Left renal pelvis (tissue), 4 donors: ENCODE measurements at regions not wholly inside any gene's neighbourhood (a gene's known extent, or its start where the extent isn't known, plus 50 kb on each side); places are given as distances from the start of the nearest gene placed in this dataset.
"Not testable (repeated sequence)": the region's sequence is repeated elsewhere in the genome, so short reads cannot be mapped to it uniquely, and the experiment has no call there.

Source experiments
- DNase-seq, 4 donors: peaks; one replicate each; pipeline ENCODE4 v3.0.0-alpha.2; 2013; ENCODE audit warnings: low read depth in 4 of 4, low spot score in 3 of 4

DNA sequence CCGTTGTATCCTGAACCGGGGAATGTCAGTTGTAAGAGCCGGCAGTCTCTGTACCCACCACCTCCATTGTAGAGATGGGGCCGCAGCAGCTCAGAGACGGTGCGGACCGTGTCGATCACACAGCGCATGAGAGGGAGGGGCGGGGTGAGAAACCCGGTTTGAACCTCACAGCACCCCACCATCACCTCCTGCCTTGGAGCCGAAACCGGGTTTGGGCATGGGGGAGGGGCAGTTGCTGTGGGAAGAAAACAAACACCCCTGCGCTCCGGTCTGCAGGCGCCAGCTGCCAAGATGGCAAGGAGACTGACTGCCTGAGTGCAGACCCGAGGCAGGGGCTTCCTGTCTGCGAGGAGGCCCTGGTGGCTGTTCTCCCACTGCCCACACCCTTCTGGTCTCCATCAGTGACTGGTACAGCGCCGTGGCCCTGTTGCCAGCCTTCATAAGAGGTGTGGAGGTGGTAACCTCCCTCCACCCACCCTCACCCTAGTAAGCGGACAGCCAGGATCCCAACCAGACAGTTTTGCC lies 69.2 kb upstream of the SSBP3 start:
- no peak for DNase-seq

DNA sequence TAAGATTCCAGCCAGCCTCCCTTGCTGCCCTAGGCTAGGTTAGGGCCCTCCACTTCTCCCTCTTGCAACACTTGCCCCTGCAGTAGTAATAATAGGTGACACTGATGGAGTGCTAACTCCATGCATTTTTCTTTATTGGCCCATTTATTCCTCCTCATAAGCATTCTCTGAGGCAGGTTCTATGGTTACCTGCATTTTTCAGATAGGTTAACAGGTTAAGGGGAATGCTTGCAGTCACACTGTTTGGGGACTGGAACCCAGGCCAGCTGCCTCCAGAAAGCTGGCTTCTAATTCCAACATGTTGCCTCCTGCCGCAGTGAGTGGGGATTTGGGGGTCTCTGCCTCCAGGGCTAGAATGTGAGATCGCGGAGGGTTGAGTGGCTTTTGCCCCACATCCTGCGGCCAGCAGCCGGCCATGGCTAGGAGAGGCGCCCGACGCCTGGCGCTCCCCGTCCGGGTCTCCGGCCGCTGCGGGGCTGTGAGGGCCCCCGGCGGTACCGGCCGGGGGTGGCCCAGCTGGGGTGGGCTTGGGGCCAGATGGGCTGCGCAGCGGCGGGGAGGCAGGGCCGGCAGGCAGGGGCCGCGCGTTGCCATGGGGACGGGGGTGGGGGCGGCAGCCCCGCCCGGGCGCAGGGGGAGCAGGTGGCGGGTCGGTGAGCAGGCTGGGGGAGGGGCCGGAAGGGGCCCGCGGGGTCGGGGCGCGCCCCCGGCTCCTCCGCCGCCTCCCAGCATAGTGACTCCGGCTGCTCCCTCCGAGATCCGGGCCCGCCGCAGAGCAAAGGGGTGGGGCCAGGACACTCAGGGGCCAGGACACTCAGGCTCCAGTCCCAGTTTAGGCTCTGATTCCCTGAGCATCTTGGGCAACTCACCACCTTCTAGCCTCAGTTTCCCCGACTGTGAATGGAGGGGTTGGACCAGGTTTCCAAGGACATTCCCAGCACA lies 68.4 kb upstream of the SSBP3 start:
- no peak for DNase-seq

DNA sequence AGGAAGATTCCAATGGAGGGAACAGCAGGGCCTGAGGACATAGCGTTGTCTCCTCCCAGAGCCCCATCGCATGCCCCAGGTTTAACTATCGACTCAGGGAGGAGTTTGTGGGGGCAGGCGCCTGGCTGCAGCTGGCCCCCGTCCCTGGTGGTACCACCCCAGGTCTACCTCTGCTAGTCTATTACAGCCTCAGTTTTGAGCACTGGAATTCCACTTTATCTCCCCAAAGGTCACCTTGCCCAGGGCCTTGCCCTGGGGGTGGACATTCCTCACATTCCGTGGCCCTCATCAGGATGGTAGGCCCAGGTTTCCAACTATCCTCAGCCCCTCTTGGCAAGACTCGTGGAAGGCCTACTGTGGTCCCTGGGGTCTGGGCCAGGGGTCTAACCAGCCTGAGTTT lies 65.4 kb upstream of the SSBP3 start:
- no peak for DNase-seq

DNA sequence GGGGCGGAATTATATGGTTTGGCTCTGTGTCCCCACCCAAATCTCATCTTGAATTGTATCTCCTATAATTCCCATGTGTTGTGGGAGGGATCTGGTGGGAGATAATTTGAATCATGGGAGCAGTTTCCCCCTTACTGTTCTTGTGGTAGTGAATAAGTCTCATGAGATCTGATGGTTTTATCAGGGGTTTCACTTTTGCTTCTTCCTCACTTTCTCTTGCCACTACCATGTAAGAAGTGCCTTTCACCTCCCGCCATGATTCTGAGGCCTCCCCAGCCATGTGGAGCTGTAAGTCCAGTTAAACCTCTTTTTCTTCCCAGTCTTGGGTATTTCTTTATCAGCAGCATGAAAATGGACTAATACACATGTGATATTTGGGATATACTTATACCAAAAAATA lies 63.2 kb upstream of the SSBP3 start:
- DNase-seq, result not testable (repeated sequence)

DNA sequence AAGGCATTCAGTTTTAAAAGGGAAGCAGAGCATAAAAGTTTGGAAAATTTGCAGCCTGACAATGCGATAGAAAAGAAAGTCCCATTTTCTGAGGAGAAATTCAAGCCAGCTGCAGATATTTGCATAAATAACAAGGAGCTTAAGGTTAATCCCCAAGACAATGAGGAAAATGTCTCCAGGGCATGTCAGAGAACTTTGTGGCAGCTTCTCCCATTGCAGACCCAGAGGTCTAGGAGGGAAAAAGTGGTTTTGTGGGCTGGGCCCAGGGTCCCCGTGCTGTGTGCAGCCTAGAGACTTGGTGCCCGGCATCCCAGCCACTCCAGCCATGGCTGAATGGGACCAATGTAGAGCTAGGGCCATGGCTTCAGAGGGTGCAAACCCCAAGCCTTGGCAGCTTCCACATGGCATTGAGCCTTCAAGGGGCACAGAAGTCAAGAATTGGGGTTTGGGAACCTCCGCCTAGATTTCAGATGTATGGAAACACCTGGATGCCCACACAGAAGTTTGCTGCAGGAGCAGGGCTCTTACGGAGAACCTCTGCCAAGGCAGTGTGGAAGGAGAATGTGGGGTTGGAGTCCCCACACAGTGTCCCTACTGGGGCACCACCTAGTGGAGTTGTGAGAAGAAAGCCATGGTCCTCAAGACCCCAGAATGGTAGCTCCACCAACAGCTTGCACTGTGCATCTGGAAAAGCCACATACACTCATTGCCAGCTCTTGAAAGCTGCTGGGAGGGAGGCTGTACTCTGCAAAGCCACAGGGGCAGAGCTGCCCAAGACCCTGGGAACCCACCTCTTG lies 62.3 kb upstream of the SSBP3 start:
- DNase-seq, result not testable (repeated sequence)

DNA sequence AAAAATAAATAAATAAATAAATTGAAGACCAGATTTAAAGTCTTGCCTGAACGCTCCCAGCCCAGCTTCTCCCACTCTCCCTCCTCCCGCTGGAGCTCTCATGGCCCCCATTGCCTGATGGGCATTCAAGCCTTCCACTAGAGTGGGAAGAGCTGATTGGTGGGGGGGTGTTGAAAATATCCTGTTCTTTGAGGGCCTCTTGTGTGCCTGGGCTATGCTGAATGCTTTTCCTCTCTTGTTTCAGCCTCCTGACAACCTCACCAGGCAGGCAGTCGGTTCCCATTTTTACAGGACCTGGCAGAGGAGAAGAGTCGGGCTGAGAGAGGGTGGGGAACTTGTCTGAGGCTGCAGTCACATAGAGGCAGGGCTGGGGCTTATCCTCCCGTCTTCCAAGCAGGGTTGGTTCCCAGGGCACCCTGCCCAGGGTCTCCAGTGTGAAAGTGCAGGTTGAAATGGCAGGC lies 59.2 kb upstream of the SSBP3 start:
- no peak for DNase-seq

DNA sequence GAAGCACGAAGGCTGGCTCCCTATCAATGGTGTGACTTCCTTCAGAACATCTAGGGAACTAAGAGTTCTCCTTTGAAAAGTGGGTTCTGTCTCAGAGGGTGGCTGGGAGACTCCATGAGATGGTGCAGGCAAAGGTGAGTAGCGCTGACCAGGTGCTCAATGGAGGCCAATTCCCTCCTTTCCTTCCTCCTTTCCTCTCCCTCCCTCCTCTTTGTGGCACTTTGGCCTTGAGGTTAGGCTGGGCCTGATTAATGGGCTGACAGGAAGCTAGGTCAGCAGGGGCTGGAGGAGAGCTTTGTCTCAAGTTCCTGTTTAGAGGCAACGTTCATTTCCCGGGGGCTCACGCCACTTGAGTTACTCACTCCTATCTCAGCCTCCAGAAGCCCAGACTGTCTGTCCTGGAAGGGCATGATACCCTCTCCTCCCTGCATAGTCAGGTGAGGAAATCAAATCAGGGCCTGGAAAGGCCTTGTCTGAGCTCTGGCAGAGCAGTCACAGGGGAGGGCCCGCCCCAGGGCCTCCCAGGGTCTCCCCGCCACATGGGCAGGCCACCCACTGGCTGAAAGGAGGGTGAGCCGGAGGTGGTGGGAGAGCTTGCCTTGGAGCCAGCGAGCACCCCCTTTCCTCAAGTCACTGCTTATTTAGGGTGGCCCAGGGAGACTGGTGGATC lies 58.4 kb upstream of the SSBP3 start:
- DNase-seq, result no peak

DNA sequence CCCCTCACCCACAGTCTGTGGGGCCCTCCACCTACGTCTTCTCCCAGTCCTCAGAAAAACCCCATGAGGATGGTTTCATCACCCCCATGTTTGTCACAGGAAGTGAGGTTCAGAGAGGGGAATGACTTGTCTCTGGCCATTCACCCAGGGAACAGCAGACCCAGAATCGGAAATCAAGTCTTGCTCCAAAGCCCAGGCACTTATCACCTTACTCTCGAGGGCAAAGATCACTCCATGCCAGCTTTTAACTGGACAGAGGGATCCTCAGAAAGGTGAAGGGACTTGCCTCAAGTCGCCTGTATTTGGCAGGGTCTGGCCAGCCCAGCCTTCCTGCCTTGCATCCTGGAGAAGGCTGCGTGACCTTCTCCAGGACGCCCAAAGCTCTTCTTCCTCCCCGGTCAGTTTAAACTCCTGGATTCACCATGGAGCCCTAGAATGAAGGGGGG lies 57.9 kb upstream of the SSBP3 start:
- no peak for DNase-seq

DNA sequence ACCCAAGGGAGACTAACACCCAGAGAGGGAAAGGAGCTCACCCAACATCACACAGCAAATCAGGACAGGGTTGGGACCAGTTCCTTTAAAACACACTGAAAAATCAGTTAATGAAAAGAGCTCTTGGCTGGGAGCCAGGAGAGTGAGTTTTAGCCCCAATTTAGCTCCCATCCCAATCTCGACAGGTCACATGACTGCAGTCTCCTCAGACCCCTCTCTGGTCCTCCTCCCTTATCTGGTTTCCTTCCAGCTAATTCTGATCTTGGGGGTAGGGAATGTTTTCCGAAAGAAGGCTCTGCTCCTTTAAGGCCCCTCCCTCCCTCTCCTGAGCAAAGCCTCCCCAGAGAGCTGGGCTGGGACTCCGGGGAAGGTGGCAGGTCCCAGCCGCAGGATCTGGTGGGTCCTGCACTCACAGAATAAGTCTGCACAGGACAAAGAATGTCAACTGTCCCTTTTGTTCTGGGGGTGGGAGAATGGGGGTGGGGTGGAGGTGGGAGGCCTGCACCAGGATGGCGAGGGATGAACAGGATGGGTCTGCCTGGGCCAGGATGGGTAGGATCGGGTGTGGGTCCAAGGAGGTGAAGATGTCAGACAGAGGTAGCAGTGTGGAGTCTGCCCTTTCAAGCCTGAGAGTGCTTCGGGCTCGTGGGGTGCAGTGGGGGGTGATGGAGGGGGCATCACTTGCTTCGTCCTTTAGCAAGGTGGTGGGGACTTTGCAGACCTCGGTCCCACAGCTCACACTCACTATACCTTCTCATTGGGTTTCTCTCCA lies 57.3 kb upstream of the SSBP3 start:
- DNase-seq, result no peak

DNA sequence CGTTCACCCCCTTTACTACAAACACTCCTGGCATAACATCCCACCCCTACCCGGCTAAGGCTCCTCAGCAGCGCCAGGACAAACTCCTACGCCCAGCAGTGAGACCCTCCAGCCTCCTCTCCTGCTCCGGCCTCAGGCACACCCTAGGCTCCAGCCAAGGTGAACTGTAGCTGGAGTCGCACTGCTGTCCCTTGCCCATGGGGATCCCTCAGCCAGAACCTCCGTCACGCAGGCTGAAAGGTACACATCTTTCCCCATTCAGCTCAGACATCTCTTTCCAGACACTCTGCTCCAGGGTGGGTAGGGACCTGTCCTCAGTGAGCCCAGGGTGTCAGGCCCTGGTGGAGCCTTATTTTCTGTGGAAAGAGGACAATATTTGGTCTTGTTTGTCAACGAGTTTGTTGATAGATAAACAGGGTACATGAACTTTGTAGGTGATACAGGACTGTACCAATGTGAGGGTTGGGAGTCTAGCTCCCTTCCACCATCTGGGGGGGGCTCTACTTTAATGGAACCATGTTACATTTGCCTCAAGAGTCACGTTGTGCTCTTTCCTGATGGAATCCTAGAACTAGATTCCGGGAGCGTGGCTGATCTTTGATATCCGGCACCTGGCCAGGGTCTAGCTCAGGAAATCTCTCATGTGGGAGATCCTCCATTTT lies 56.5 kb upstream of the SSBP3 start:
- no peak for DNase-seq

DNA sequence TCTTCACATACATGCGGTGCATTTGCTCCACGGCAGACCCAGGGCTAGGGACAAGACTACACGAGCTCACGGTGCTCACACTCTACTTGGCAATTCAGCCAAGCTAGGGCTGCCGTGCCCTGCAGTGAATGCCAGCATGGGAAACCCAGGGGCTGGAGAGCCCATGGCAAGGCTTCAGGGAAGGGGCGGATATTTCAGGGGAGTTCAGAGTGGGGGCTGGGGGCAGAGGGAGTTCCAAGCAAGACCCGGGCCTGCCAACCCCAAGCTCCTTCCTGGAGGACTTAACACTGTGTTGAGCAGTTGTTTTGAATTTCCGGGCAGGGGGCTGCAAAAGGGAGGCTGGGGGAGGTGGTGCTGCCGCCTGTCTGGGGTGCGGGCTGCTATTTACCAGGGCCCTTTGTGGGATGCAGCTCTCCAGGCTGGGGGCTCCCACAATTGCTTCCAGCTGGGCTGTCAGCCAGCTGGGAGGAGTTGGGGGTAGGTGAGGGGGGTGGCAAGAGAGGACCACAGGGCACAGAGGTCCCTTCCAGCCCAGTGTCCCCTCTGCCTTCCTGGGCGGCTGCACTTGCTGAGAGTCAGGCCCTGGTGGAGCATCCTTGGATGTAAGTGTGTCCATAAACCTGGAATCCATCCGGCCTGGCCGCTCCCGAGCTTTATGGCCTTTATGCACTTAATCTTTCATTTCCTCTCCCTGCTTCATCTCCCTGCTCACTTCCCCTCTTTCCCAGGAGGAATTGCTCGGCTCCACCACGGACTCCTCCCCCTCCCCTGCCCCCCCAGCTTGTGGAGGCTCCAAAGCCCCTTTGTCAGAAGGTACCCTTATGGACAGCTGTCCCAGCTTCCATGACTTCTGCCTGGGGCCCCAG lies 55.8 kb upstream of the SSBP3 start:
- no peak for DNase-seq

DNA sequence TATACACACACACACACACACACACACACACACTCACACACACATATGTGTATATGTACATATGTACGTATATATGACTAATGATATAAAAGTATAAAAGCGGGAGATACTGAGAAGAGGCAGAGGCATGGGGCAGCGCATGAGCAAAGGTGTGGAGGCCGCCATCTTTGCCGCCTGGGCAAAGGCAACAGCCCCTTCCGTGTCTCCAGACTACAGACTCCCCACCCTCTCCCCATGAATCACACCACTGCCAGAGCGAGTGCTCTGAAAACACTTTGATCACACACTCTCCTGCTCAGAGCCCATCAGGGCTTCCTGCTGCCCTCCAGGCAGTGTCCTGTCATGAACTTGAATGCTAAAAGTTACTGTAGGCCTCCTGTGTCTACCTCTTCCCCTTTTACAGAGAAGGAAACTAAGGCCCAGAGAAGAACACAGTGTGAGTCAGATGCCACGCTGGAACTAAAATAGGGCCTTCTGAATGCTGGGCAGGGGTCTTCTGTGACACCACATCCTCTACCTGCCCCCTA lies 54.7 kb upstream of the SSBP3 start:
- no peak for DNase-seq

DNA sequence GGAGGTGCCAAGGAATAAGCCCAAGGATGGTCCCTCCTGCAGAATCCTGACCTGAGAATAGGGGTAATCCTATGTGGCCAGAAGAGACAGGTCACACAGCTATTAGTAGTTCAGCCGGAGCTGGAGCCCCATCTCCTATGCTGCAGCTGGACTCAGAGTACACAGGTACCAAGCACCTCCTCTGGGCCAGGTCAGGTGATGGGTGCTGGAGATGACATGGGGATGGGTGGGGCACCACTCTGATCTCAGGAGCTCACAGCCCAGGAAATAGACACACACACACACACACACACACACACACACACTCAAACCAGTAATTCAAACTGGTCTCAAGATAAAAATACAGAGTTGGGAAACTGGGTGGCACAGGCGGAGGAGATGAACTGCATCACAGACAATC lies 54.2 kb upstream of the SSBP3 start:
- no peak for DNase-seq

DNA sequence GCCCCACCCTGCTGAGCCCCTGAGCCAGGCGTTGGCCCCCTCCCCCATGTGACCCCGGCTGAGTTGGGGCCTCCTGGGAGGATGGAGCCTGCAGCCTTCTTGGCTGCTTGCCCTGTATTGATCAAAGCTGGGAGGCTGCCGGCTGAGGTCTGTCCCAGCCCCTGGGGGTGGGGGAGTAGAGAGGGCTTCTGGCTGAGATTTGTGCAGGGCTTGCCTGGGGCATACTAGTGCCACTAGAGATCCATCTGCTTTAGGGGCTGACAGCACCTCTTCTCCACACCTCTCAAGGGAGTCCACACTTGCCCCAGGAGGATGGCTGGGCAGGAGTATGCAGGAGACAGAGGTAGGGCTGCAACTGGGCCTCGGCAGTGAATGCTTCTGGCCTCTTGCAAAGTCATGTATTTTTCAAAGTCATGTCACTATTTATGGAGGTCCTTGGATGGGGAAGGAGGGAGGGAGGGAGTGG lies 53.6 kb upstream of the SSBP3 start:
- DNase-seq, result no peak

DNA sequence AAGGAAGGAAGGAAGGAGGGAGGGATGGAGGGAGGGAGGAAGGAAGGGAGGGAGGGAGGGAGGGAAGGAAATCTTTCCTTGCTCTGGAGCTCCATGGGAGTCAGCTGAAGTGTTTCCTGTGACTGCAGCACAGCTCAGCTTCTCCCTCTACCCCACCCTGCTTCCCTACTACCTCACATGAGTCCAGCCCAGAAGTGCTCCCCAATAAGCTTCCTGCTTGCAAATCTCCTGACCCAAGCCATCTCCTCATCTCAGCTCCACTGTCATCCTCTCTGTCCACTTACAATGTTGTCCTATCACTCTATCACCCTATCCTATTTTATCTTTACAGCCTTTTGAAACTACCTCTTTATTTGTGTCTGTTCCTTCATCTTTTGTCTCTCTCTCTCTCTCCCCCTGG lies 52.9 kb upstream of the SSBP3 start:
- no peak for DNase-seq

DNA sequence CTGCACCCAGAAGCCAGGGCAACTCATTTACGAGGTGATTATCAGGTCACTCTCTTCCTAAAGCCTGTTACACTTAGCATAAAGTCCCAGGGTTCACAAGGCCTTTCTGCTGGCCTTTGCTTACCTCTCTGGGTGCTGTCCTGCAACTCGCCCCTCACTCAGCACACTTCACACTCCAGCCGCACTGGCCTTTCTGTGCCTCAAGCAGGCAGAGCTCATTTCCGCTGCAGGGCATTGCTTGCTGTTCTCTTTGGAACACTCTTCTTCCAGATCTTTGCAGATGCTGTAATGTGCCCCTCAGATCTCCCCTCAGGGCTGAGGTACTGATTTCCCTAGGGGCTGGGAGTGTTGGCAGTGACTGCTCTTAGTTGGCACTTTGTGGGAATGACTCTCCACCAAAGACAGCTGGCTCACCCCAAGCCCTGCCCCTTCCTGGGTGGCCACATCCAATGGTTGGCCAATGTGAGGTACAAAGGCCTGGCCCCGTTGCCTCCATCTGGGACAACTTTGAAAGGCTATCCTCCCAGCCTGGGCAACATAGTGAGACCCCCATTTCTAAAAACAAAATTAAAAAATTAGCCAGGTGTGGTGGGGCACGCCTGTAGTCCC lies 50.8 kb upstream of the SSBP3 start:
- DNase-seq, result no peak

DNA sequence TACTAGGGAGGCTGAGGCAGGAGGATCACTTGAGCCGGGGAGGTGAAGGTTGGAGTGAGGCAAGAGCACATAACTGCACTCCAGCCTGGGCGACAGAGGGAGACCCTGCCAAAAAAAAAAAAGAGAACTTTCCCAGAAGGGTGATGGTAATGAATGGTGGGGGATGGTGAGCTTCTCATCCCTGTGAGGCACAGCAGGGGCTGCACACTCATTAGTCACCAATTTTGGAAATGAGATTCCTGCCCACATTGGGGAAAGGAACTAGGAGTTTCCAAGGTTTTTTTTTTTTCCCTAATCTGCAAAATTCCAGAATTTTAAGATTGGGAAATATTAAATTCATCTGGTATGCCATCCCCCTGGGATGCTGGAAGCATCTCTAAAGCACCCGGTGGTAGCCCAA lies 50.2 kb upstream of the SSBP3 start:
- DNase-seq, result no peak
